Liver (tissue), 8 donors: ENCODE measurements at regions not wholly inside any gene's neighbourhood (a gene's known extent, or its start where the extent isn't known, plus 50 kb on each side); places are given as distances from the start of the nearest gene placed in this dataset.

Experiments used
- DNase-seq: peaks from one replicate; pipeline ENCODE4 v3.0.0-alpha.2; 2017; ENCODE audit warnings: low spot score
- H3K27ac ChIP-seq, 2 donors: one replicate each; pipeline ENCODE4 v1.7.0; 2013; ENCODE audit warnings: inconsistent platforms in 2 of 2, low read length in 2 of 2, control low read depth in 1 of 2, low read depth in 1 of 2, mild to moderate bottlenecking in 1 of 2
- H3K27me3 ChIP-seq, 4 donors: one replicate each; pipeline versions ENCODE4 v1.6.1 to v1.7.0; 2013; ENCODE audit warnings: low read length in 3 of 4, inconsistent platforms in 1 of 4, mild to moderate bottlenecking in 1 of 4, moderate library complexity in 1 of 4; ENCODE audit not compliant: control insufficient read depth in 4 of 4, insufficient read depth in 4 of 4
- H3K36me3 ChIP-seq, 4 donors: one replicate each; pipeline versions ENCODE4 v1.6.1 to v1.7.0; 2013; ENCODE audit warnings: low read length in 3 of 4, mild to moderate bottlenecking in 3 of 4, low read depth in 1 of 4, moderate library complexity in 1 of 4; ENCODE audit not compliant: control insufficient read depth in 4 of 4, insufficient read depth in 3 of 4
- H3K4me1 ChIP-seq, 4 donors: one replicate each; pipeline versions ENCODE4 v1.6.1 to v1.7.0; 2013; ENCODE audit warnings: low read length in 3 of 4, mild to moderate bottlenecking in 3 of 4, moderate library complexity in 1 of 4; ENCODE audit not compliant: control insufficient read depth in 4 of 4, insufficient read depth in 4 of 4
- H3K4me3 ChIP-seq, 3 donors: one replicate each; pipeline versions ENCODE4 v1.6.1 to v1.7.0; 2013; ENCODE audit warnings: low read length in 3 of 3, control low read depth in 1 of 3, low read depth in 1 of 3, mild to moderate bottlenecking in 1 of 3
- H3K9ac ChIP-seq, 2 donors: one replicate each; pipeline ENCODE4 v1.7.0; 2013; ENCODE audit warnings: low read length in 2 of 2, mild to moderate bottlenecking in 2 of 2, moderate library complexity in 2 of 2, control low read depth in 1 of 2, low read depth in 1 of 2
- H3K9me3 ChIP-seq, 4 donors: one replicate each; pipeline versions ENCODE4 v1.6.1 to v1.7.0; 2013; ENCODE audit warnings: low read length in 3 of 4; ENCODE audit not compliant: control insufficient read depth in 4 of 4
- ATF3 ChIP-seq: IDR thresholded peaks from 2 replicates; pipeline ENCODE4 v1.6.1; 2016; ENCODE audit warnings: antibody characterized with exemption
- EGR1 ChIP-seq, 2 donors: IDR thresholded peaks; 2 replicates each; pipeline ENCODE4 v1.6.1; 2016 to 2018; ENCODE audit warnings: antibody characterized with exemption in 2 of 2, low read depth in 2 of 2
- FOXA1 ChIP-seq: IDR thresholded peaks from 2 replicates; pipeline ENCODE4 v1.6.1; 2016; ENCODE audit warnings: antibody characterized with exemption
- FOXA2 ChIP-seq: IDR thresholded peaks from 2 replicates; pipeline ENCODE4 v1.6.1; 2016; ENCODE audit warnings: antibody characterized with exemption
- GABPA ChIP-seq, 2 donors: IDR thresholded peaks in 1 of 2; conservative IDR thresholded peaks in 1 of 2; 2 replicates each; pipeline ENCODE4 v1.6.1; 2016; ENCODE audit warnings: antibody characterized with exemption in 2 of 2, mild to moderate bottlenecking in 1 of 2, moderate library complexity in 1 of 2
- HNF4A ChIP-seq, 2 donors: conservative IDR thresholded peaks; 2 replicates each; pipeline ENCODE4 v1.6.1; 2016; ENCODE audit warnings: antibody characterized with exemption in 2 of 2, mild to moderate bottlenecking in 2 of 2
- HNF4G ChIP-seq: IDR thresholded peaks from 2 replicates; pipeline ENCODE4 v1.6.1; 2016; ENCODE audit warnings: antibody characterized with exemption
- JUND ChIP-seq, 2 donors: IDR thresholded peaks; 2 replicates each; pipeline ENCODE4 v1.6.1; 2016; ENCODE audit warnings: antibody characterized with exemption in 2 of 2
- NR2F2 ChIP-seq: IDR thresholded peaks from 2 replicates; pipeline ENCODE4 v1.6.1; 2016; ENCODE audit warnings: antibody characterized with exemption
- RAD21 ChIP-seq, 2 donors: IDR thresholded peaks; 2 replicates each; pipeline ENCODE4 v1.6.1; 2016; ENCODE audit warnings: antibody characterized with exemption in 2 of 2, mild to moderate bottlenecking in 2 of 2
- RXRA ChIP-seq, 2 donors: IDR thresholded peaks; 2 replicates each; pipeline ENCODE4 v1.6.1; 2017 to 2018; ENCODE audit warnings: antibody characterized with exemption in 2 of 2, mild to moderate bottlenecking in 1 of 2
- SP1 ChIP-seq: IDR thresholded peaks from 2 replicates; pipeline ENCODE4 v1.6.1; 2018; ENCODE audit warnings: antibody characterized with exemption, mild to moderate bottlenecking
- TAF1 ChIP-seq: conservative IDR thresholded peaks from 2 replicates; pipeline ENCODE4 v1.6.1; 2016; ENCODE audit warnings: antibody characterized with exemption, mild to moderate bottlenecking
- YY1 ChIP-seq: IDR thresholded peaks from 2 replicates; pipeline ENCODE4 v1.6.1; 2016; ENCODE audit warnings: antibody characterized with exemption, mild to moderate bottlenecking
- ZBTB33 ChIP-seq: IDR thresholded peaks from 2 replicates; pipeline ENCODE4 v1.6.1; 2016; ENCODE audit warnings: antibody characterized with exemption
- WGBS: extraction: QIAGEN DNeasy Blood & Tissue Kit; methylation state at CpG from one replicate; pipeline ENCODE4 v1.1.7; 2013; 5-methylcytosine and 5-hydroxymethylcytosine counted together
- TF ChIP-seq, protein P1 (sequence below): fragments of 150-350 bp; IDR thresholded peaks from 2 replicates; pipeline ENCODE4 v1.5.1; 2017; ENCODE audit warnings: improper control_type of control experiment, low read depth, low read length; ENCODE audit not compliant: missing input control
- TF ChIP-seq, protein P2 (sequence below): IDR thresholded peaks from 2 replicates; pipeline ENCODE4 v1.6.1; 2016; ENCODE audit warnings: antibody characterized with exemption, mild to moderate bottlenecking
- TF ChIP-seq, protein P3 (sequence below): IDR thresholded peaks from 2 replicates; pipeline ENCODE4 v1.6.1; 2016; ENCODE audit warnings: antibody characterized with exemption
- donor health status: healthy.
- donor health status: healthy.
- donor health status: healthy.
- donor health status: healthy.
- donor health status: healthy.

DNA sequence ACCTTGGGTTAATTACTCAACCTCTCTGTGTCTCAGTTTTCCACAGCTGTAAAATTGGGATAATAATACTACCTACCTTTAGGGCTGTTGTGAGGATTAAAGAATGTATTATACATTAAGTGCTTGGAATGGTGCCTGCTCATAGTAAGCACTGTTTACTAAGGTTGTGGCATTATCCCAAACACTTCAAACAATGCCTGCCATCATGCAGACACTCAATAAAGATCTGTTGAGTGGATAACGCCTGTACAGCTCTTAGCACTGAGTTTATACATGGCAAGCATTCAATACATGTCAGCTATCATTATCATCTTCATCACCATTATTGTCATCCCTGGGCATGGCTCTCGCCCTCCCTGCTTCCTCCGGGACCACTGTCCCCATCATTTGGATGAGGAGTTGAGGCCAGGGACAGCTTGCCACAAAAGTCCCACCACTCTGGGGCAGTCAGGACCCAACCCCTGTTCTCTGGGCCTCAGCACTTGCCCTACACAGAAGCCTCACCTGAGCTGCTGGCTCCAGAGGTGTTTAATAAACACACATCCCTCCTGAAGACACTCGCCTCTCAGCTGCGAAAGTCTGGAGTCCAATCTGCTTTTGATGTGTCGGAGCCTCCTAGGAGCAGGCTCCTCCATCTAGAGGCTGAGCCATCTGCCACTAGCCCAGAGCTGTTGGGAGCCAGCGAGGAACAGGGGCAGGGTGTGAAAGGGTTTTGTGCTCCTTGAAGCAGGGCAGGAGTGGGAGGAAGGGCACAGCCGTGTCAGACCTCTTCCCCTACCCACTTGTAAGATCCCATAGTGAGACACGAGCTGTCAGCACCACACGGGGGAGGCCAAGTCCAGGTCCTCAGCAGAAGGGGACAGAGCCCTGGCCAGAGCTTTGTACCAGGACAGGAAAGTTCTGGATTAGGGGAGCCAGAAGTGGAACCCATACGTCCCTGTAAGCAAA lies 80.9 kb upstream of the ZC3H12A start:
- DNase-seq = no peak
- no peak for TF ChIP-seq EGR1 (IDR thresholded peaks at IDR 0.05; ENCODE audit: low read depth in 2 of 2)
- TF ChIP-seq, protein P1, sequence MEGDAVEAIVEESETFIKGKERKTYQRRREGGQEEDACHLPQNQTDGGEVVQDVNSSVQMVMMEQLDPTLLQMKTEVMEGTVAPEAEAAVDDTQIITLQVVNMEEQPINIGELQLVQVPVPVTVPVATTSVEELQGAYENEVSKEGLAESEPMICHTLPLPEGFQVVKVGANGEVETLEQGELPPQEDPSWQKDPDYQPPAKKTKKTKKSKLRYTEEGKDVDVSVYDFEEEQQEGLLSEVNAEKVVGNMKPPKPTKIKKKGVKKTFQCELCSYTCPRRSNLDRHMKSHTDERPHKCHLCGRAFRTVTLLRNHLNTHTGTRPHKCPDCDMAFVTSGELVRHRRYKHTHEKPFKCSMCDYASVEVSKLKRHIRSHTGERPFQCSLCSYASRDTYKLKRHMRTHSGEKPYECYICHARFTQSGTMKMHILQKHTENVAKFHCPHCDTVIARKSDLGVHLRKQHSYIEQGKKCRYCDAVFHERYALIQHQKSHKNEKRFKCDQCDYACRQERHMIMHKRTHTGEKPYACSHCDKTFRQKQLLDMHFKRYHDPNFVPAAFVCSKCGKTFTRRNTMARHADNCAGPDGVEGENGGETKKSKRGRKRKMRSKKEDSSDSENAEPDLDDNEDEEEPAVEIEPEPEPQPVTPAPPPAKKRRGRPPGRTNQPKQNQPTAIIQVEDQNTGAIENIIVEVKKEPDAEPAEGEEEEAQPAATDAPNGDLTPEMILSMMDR = no peak
- no peak for TF ChIP-seq NR2F2
- TF ChIP-seq RXRA (IDR thresholded peaks at IDR 0.05) = no peak
- no peak for TF ChIP-seq HNF4G
- no peak for TF ChIP-seq JUND (IDR thresholded peaks at IDR 0.05)
- no peak for TF ChIP-seq HNF4A (conservative IDR thresholded peaks at IDR 0.05)
- TF ChIP-seq YY1 = no peak
- no peak for TF ChIP-seq ATF3
- TF ChIP-seq FOXA1 = no peak
- TF ChIP-seq ZBTB33 = no peak
- TF ChIP-seq, protein P2, sequence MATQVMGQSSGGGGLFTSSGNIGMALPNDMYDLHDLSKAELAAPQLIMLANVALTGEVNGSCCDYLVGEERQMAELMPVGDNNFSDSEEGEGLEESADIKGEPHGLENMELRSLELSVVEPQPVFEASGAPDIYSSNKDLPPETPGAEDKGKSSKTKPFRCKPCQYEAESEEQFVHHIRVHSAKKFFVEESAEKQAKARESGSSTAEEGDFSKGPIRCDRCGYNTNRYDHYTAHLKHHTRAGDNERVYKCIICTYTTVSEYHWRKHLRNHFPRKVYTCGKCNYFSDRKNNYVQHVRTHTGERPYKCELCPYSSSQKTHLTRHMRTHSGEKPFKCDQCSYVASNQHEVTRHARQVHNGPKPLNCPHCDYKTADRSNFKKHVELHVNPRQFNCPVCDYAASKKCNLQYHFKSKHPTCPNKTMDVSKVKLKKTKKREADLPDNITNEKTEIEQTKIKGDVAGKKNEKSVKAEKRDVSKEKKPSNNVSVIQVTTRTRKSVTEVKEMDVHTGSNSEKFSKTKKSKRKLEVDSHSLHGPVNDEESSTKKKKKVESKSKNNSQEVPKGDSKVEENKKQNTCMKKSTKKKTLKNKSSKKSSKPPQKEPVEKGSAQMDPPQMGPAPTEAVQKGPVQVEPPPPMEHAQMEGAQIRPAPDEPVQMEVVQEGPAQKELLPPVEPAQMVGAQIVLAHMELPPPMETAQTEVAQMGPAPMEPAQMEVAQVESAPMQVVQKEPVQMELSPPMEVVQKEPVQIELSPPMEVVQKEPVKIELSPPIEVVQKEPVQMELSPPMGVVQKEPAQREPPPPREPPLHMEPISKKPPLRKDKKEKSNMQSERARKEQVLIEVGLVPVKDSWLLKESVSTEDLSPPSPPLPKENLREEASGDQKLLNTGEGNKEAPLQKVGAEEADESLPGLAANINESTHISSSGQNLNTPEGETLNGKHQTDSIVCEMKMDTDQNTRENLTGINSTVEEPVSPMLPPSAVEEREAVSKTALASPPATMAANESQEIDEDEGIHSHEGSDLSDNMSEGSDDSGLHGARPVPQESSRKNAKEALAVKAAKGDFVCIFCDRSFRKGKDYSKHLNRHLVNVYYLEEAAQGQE = no peak
- TF ChIP-seq SP1 = no peak
- TF ChIP-seq, protein P3, sequence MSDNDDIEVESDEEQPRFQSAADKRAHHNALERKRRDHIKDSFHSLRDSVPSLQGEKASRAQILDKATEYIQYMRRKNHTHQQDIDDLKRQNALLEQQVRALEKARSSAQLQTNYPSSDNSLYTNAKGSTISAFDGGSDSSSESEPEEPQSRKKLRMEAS = no peak
- TF ChIP-seq FOXA2 = no peak
- TF ChIP-seq TAF1 = no peak
- no peak for TF ChIP-seq RAD21 (IDR thresholded peaks at IDR 0.05)
- TF ChIP-seq GABPA (IDR thresholded peaks at IDR 0.05 in 1 of 2, conservative IDR thresholded peaks at IDR 0.05 in 1 of 2) = no peak
- no peaks in the 10 kb centered on the region for H3K9me3 ChIP-seq
- H3K27ac ChIP-seq = no peak overlapping the region
- peaks cover 0 to 2% (median 0%) of the 10 kb centered on the region in 4 donors for H3K36me3 ChIP-seq
- H3K4me1 ChIP-seq = no peaks in the 10 kb centered on the region
- no peak overlapping the region for H3K4me3 ChIP-seq
- 53% methylated on average over 11 of the region's 11 CpGs for WGBS
- peaks cover 0 to 8% (median 3%) of the 10 kb centered on the region in 4 donors for H3K27me3 ChIP-seq
- no peak overlapping the region for H3K9ac ChIP-seq
